Uterus (tissue), 2 donors: ENCODE measurements at regions not wholly inside any gene's neighbourhood (a gene's known extent, or its start where the extent isn't known, plus 50 kb on each side); places are given as distances from the start of the nearest gene placed in this dataset.

ENCODE experiments used
- POLR2A ChIP-seq, 2 donors: fragments of 450-650 bp; IDR thresholded peaks; one replicate each; pipeline ENCODE4 v1.6.1; 2016; ENCODE audit warnings: antibody characterized with exemption in 2 of 2, mild to moderate bottlenecking in 1 of 2, moderate library complexity in 1 of 2
- TF ChIP-seq, protein P1 (sequence below), 4 experiments: fragments of 200-600 bp in 2 of 4; fragments of 450-650 bp in 2 of 4; sonication (generic) in 2 of 4; IDR thresholded peaks; one replicate each; pipeline ENCODE4 v1.5.1; 2016 to 2019; ENCODE audit warnings: antibody characterized with exemption in 4 of 4, mild to moderate bottlenecking in 2 of 4, moderate library complexity in 1 of 4

DNA sequence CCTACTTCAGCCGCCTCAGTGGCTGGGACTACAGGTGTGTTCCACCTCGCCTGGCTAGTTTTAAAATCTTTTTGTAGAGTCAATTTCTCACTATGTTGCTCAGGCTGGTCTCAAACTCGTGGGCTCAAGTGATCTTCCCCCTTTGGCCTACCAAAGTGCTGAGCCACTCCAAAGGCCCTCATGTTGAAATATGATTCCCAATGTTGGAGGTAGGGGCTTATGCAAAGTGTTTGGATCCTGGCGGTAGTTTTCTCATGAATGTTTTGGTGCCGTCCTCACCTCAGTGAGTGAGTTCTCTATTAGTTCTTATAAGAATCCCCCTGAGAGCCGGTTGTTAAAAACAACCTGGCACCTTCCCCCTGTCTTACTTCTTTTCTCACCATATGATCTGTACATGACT is 784.6 kb downstream of the TMTC2 start:
- TF ChIP-seq, protein P1, sequence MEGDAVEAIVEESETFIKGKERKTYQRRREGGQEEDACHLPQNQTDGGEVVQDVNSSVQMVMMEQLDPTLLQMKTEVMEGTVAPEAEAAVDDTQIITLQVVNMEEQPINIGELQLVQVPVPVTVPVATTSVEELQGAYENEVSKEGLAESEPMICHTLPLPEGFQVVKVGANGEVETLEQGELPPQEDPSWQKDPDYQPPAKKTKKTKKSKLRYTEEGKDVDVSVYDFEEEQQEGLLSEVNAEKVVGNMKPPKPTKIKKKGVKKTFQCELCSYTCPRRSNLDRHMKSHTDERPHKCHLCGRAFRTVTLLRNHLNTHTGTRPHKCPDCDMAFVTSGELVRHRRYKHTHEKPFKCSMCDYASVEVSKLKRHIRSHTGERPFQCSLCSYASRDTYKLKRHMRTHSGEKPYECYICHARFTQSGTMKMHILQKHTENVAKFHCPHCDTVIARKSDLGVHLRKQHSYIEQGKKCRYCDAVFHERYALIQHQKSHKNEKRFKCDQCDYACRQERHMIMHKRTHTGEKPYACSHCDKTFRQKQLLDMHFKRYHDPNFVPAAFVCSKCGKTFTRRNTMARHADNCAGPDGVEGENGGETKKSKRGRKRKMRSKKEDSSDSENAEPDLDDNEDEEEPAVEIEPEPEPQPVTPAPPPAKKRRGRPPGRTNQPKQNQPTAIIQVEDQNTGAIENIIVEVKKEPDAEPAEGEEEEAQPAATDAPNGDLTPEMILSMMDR (IDR thresholded peaks at IDR 0.05) = no peak
- no peak for TF ChIP-seq POLR2A (IDR thresholded peaks at IDR 0.05)
